DMS 273 treated with DMSO at 0.1 percent for 48 hours (cell line): ENCODE measurements at regions not wholly inside any gene's neighbourhood (a gene's known extent, or its start where the extent isn't known, plus 50 kb on each side); places are given as distances from the start of the nearest gene placed in this dataset.
"Not testable (repeated sequence)": the region's sequence is repeated elsewhere in the genome, so short reads cannot be mapped to it uniquely, and the experiment has no call there.

Source experiments
- DNase-seq: peaks from one replicate; lab custom pipeline; 2025; lab: John Stamatoyannopoulos, UW

DNA sequence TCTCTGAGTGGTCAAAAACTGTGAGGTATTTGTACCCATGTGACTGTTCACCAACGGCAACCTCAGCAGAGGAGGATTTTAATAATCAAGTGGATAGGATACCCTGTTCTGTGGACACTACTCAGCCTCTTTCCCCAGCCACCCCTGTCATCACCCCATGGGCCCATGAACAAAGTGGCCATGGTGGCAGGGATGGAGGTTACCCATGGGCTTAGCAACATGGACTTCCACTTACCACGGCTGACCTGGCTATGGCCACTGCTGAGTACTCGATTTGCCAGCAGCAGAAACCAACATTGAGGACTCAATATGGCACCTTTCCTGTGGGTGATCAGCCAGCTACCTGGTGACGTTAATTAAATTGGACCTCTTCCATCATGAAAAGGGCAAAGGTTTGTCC is 1782.7 kb downstream of the PLA2G4A start:
- DNase-seq = no peak

DNA sequence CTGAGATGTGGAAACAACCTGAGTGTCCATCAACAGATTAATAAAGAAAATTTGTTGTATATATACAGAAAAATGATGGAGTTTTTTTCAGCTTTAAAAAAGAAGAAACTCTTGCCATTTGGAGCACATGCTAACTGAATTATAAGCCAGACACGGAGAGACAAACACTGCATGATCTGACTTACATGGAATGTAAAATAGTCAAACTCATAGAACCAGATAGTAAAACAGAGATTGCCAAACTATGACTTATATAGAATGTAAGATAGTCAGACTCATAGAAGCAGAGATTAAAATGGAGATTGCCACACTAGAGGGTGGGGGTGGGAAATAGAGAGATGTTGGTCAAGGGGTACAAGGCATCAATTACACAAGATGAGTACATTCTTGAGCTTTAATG is 1786.6 kb downstream of the PLA2G4A start:
- no peak for DNase-seq

DNA sequence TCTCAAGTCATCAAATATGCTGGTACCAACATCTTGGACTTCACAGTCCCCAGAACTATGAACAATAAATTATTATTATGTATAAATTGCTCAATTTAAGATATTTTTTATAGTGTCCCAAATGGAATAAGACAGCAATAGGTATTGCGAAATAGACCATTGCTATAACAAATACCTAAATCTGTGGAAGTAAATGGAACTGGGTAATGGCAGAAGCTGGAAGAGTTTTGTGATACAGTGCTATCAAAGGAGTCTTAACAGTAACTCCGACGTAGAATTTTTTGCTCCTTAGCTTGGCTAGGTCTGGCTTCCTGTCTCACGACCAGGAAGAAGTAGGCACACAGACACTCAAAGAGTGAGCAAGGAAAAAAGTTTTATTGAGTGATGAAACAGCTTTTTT is 1791.5 kb downstream of the PLA2G4A start:
- no peak for DNase-seq

DNA sequence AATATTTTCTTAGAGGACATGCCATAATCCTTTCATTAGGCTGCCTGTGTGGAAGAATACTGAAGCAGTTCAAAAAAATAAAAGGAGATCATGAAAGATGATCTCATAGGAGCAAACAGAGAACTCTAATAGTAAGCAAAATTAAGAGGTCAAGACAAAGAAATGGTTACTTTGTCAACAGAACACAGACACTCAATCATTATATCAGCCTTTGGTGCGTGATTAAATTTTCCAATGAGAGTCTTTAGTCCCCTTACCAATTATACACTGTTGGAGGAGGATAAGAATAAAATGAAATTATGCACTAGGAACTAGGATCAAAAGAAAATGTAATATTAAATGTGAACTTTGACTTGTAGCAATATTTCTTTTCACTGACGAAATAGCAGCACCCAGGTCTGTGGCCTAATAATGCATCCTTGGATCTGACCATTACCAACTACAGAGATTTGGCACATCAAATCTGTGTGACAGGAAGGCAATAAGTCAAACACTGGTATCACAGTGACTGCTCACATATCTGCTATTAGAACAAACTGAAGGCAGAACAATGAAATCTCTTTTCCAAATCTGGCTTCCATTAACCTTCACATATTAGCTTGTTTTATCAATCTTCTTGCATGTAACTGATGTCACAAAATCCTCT is 1812.9 kb downstream of the PLA2G4A start:
- no peak for DNase-seq

DNA sequence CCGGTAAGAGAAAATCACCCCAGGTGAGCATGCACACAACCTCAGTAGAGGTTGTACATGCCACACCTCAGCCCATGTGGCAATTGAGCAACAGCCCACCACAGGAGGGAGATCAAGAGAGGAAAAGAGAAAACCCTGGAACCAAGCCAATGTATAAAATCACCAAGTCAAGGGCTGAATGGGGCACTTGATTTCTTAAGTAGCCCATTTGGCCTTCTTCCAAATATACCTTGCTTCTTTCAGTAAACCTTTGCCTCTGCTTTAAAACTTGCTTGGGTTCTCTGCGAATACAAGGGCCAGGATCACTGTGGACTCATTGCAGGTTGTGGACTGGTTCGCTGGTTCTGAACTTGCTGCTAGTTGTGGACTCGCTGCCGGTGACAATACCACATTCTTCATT is 1814.0 kb downstream of the PLA2G4A start:
- DNase-seq = no peak

DNA sequence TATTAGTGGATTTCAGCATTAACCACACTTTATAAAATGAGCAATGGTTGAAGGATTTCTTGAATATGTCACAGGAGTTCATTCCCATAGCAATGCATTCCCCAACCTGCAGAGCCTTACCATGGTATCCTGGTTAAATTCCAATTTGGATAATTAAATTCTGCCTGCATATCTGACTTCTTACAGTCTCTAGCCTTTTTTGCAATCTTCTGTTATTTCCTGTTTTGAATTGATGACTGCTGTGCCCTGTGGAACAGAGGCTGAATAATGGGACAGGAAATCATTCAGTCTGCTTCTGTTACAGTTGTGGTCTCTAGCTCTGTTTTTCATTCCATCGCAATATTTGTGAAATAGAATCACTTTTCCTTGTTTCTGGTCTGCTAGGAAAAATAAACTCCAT is 1823.9 kb downstream of the PLA2G4A start:
- no peak for DNase-seq

DNA sequence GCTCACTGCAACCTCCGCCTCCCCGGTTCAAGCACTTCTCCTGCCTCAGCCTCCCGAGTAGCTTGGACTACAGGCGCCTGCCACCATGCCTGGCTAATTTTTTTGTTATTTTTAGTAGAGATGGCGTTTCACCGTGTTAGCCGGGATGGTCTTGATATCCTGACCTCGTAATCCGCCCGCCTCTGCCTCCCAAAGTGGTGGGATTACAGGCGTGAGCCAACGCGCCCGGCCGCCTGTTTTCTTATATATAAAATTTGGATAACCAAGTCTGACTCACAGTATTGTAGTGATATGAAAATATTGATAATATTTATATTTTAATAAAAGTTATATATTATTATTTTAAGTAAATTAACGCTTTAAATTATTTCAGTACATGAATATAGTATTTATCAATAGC is 1821.7 kb downstream of the BRINP3 start:
- not testable (repeated sequence) for DNase-seq

DNA sequence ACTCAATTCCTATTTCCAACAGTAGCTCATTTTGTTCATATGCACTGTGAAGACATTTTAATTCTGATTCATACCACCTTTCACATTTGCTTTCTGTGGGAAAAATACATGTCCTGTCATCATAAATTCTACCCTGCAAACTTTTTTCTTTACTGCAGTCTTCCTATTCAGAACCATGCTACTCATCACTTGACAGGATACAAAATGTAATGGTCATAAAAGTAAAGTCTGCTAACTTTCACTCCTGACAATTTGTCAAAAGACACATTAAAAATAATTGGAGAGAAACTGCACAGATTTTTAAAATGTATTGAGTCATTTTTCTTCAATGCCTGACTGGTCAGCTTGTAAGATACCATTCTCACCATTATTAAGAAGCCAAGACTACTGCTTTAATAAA is 1817.1 kb downstream of the BRINP3 start:
- no peak for DNase-seq

DNA sequence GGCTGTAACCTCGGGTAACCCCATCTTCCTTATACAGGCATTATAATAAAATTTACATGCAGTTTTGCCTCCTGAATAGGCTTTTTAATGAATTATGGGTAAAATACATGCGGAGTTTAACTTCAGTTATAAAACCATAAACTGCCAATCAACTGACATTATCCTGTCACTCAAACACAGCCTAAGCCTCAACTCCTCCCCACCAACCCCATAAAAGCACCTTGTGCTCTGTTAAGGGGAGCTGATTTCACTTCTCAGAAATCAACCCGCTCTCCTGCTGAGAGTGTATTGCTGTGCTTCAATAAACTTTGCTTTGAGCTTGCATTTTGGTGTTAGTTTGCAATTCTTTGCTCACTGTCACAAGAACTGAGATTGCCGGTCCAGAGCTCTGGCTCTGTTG is 1812.2 kb downstream of the BRINP3 start:
- DNase-seq = no peak

DNA sequence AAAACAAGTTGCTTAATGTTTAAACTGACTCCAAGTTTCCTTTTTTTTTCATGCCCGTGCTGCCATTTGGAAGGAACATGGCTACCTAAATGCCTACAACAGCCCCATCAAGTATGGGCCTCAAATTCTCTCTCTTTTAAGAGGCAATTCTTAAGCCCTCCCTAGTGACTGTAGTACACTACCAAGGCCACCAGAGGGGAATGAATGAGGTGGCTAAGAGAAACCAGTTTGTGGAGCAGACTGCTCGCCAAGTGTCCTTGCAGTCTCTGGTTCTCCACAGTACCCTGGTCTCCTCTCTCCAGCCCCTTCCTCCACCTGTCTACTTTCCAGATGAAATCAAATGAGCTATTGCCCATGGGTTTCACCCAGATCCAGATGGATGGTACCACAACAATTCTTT is 1809.6 kb downstream of the BRINP3 start:
- DNase-seq = no peak

DNA sequence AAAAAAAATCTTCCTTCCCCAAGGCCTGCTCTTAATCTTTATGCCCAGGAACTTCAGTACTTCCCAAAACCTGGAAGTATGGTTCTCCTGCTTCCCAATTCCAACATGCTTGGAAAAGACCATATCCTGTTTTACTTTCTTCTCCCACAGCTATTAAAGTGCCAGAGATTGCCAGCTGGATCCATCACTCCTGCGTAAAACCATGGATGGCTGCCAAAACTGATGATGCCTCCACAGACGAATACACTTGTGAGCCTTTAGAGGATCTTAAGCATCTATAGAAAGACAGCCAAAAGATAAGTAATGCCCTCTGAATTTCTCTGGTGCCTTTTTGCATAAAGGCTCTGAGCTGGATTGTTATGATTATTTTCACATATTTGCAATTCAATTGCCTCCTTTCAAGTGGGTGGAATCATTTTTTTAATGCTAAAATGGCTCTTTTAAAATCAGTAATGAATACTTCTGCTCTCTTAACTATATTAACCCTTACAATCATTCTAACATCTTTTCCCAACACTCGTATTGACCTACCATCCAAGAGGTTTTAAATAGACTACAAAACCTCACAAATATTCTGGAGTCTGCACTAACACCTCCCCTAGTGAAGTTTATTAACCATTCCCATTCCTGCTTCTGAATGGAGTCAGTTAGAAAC is 1807.8 kb downstream of the BRINP3 start:
- DNase-seq = peak; percentile 50

DNA sequence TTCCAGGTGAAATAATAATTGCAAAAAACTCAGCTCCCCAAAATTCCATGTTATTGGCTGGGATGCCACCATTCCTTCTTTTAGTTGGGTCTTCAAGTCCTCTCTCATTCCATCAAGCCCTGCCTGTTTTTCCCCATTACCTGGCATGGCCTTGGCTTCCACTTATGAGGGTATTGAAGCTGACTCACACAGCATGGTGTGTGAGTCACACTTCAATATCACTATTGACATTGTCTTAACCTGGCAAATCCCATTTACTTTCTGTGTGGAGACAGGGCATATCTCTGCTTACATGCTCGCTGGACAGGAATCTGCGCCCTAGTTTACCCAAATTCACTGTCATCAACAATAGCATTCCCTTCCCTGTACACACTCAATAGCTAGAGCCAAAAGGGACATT is 1806.8 kb downstream of the BRINP3 start:
- no peak for DNase-seq

DNA sequence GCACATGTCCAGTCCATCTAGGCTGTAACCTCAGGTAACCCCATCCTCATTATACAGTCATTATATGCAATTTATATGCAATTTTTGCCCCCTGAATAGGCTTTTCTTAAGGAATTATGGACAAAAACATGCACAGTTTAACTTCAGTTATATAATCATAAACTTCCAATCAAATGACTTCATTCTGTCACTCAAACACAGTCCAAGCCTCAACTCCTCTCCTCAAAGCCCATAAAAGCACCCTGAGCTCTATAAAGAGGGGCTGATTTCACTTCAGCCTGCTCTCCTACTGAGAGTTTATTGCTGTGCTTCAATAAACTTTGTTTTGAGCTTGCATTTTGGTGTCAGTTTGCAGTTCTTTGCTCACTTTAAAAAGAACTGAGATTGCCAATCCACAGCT is 1805.5 kb downstream of the BRINP3 start:
- DNase-seq = no peak

DNA sequence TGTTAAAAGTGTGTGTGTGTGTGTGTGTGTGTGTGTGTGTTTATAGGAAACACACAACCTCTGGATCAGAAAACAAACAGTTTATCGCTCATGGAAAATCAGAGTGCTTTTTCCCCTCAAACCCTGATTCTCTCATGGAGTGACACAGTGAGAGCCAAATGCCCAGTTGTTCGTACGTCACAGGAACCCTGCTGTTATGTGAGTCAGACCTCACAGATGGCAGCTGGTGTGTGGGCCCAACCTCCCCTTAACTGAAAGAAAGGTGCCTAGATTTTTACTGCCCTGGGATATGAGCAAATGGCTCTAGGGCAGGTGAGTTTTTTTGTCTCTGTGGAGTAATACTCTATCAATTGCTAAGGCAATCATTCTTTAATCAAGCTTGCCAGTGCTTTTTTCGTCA is 1788.1 kb downstream of the BRINP3 start:
- peak; percentile 85 for DNase-seq

DNA sequence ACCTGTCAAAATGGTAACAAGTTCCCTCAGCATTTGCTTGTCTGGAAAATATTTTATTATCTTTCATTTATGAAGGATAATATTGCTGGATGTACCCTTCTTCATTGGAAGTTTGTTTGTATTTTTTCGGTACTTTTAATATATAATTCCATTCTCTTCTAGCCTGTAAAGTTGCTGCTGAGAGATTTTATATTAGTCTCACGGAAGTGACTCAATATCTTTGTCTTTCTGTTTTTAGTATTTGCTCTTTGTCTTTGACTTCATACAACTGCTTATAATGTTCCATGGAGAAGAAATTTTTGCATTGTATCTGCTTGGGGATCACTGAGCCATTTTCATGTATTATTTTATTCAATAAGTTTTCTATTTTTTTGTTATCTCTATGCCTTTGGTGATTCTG is 1777.5 kb downstream of the BRINP3 start:
- no peak for DNase-seq

DNA sequence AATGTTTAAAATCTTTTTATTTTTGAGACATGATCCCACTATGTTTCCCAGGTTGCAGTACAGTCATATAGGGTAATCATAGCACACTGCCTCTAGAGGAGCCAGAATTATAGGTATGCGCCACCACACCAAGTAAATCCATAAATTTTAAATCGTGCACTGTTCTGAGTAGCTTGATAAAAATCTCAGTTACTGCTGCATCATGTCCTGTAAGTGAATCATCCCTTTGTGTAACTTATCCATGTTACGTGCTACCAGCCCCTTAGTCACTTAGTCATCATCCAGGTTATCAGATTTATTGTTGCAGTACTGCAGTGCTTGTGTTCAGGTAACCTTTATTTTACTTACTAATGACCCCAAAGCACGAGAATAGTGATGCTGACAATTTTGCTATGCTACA is 1770.9 kb downstream of the BRINP3 start:
- no peak for DNase-seq

DNA sequence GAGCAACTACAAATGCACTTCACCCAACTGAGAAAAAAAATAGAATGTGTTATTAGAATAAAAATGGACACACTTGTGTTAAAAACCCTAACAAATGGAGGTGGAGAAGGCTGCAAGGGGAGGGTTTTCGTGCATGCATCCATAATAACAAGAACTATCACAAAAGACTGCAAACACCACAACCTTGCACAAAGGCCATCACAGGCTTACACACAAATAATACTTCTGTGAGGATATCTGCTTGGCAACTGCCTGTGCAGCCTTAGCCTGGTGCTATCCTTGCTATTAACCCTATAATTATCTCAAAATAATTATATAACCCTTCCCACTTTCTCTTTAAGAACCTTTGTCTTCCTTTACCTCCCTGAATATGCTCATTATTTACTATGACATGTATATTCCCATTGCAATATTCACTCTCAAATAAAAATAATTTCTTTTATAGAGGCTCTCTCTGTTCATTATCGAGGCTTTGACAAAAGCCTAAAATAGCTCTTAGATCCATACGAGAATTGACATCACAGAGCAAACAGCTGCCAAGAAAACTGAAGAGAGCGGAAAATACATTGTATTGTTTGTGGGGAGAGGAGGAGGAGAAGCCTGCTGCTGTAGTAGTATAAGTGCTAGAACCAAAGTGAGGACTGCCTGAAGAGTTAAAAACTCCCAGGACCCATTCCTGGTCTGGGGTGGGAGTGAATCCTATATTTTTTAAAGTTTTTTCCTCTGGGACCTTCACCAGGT is 1768.7 kb downstream of the BRINP3 start:
- no peak for DNase-seq

DNA sequence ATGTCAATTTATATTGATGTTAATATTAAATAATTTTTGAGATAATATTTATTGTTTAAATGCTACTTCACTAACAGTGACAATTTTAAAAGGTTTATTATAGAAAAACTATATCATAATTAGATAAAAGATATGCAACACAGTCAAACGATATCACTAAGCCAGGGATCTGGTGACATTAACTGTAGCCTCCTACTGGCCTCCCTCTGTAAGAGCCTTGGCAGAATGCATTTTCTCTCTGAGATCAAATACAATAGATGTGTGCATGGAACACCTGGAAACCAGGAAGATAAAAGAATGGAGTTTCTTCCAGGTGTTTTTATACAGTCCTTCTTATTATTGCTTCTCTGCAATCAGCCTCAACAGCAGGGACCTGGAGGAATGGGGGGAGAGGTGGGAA is 1762.1 kb downstream of the BRINP3 start:
- DNase-seq = no peak

DNA sequence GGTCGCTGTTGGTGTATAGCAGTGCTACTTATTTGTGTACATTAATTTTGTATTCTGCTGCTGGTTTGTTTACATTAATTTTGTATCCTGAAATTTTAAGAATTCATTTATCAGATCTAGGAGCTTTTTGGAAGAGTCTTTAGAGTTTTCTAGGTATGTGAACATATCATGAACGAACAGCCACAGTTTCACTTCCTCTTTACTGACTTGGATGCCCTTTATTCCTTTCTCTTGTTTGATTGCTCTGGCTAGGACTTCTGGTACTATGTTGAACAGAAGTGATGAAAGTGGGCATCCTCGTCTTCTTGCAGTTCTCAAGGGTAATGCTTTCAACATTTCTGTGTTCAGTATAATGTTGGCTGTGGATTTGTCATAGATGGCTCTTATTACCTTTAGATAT is 1757.9 kb downstream of the BRINP3 start:
- DNase-seq = no peak

DNA sequence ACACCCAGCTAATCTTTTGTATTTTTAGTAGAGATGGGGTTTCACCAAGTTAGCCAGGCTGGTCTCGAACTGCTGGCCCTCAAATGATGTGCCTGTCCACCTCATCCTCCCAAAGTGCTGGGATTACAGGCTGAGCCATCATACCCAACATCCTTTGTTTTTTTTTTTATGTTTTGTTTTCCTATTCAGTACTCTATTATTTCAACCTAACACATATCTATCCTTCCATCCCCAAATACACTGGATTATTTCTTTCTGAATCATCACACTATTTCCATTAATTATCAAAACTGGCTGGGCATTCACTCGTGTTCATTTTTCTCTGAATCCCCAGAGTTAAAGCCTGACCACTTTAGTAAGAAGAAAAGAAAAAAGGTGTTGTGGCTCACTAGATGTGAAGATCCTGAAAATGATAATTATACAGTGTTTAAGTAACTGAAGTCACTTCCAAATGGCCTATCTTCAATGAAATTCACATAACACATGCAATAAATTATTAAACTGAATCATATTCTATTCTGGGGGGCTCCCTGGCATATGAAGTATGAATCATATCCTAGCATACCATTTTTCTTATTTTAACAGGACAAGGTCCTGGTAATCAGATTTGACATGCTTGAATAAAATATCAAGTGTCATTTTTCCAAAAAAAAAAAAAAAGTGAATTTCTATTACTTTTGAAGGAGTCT is 1754.2 kb downstream of the BRINP3 start:
- no peak for DNase-seq

DNA sequence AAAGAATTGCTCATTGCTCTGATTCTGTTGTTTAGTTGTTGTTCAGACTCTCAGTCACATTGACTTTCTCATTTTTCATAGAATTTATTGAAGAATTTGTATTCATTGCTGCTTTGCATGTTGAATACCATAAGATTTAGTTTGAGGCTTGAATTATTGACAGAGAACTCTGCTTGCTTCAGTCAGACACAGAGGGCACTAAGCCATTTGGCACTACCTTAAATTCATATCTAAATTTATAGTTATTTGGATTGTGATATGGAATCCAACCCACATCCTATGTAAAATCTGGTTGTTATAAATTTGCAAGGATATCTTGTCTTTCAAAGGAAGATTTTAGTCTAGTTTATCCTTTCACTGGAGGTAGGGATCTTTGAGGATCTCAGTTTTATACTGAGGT is 1748.6 kb downstream of the BRINP3 start:
- DNase-seq = no peak

DNA sequence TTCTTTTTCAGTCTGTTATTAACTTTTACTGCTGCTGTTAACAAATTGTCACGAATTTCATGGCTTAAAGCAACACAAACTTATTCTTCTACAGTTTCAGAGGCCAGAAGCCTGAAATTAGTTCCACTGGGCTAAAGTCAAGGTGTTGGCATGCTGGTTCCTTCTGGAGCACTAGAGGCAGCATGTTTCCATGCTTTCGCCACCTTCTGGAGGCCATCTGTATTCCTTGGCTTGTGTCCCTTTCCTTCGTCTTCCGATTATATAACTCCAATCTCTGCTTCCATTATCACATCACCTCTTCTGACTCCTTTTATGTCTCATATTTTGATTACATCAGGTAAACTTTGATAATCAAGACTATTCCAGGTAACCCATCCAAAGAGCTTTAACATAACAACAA is 1742.1 kb downstream of the BRINP3 start:
- DNase-seq = no peak

DNA sequence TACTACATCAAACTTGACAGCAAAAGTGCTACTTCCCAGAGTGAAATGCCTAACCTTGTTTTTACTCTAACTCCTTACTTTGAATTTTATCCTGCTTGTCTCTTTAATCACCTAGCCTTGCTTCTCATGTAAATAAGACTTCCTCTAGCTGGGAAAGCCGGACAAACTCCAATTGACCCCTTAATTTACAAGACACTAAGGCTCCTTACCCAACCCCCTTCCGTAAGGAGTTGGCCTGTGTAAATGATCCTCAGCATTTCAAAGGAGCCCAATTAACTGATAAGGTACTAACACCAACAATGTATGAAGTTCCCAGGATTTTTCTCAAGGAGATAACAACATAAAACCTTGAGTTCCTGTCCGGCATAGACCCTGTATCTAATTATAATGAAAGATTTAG is 1728.4 kb downstream of the BRINP3 start:
- DNase-seq = not testable (repeated sequence)
